NCI-H526 treated with DMSO at 0.1 percent for 48 hours (cell line): ENCODE measurements at regions not wholly inside any gene's neighbourhood (a gene's known extent, or its start where the extent isn't known, plus 50 kb on each side); places are given as distances from the start of the nearest gene placed in this dataset.
"Not testable (repeated sequence)": the region's sequence is repeated elsewhere in the genome, so short reads cannot be mapped to it uniquely, and the experiment has no call there.

Experiments used
- DNase-seq: peaks from one replicate; lab custom pipeline; 2025; lab: John Stamatoyannopoulos, UW

- DNase-seq, result no peak
These were observed 469.1 kb upstream of the MAP3K7 start for GRCh38 chr6:91055959-91056358.

- not testable (repeated sequence) for DNase-seq
These were observed 465.9 kb upstream of the MAP3K7 start for GRCh38 chr6:91052473-91053450.

GRCh38 chr6:91045161-91045560, 458.3 kb upstream of the MAP3K7 start:
- DNase-seq, result no peak

GRCh38 chr6:91043751-91044150, 456.9 kb upstream of the MAP3K7 start:
- DNase-seq, result no peak

GRCh38 chr6:91042656-91043055, 455.8 kb upstream of the MAP3K7 start:
- DNase-seq, result no peak

GRCh38 chr6:91033964-91034363, 447.1 kb upstream of the MAP3K7 start:
- no peak for DNase-seq

- no peak for DNase-seq
These were observed 444.7 kb upstream of the MAP3K7 start for GRCh38 chr6:91031581-91031980.

- DNase-seq, result peak; percentile 19
These were observed 442.3 kb upstream of the MAP3K7 start for GRCh38 chr6:91029211-91029610.

- no peak for DNase-seq
These were observed 436.7 kb upstream of the MAP3K7 start for GRCh38 chr6:91023529-91023928.

GRCh38 chr6:91020744-91021143, 433.9 kb upstream of the MAP3K7 start:
- no peak for DNase-seq

- DNase-seq, result no peak
These were observed 431.7 kb upstream of the MAP3K7 start for GRCh38 chr6:91018586-91018985.

GRCh38 chr6:91013511-91013910, 426.6 kb upstream of the MAP3K7 start:
- DNase-seq, result no peak

- DNase-seq, result no peak
These were observed 410.2 kb upstream of the MAP3K7 start for GRCh38 chr6:90997076-90997475.

GRCh38 chr6:90993770-90994169, 406.9 kb upstream of the MAP3K7 start:
- DNase-seq, result no peak

- DNase-seq, result no peak
These were observed 402.9 kb upstream of the MAP3K7 start for GRCh38 chr6:90989763-90990162.

GRCh38 chr6:90984066-90984465, 397.2 kb upstream of the MAP3K7 start:
- no peak for DNase-seq

- no peak for DNase-seq
These were observed 396.6 kb upstream of the MAP3K7 start for GRCh38 chr6:90983462-90983861.

GRCh38 chr6:90982581-90982980, 395.7 kb upstream of the MAP3K7 start:
- DNase-seq, result no peak

- DNase-seq, result no peak
These were observed 395.2 kb upstream of the MAP3K7 start for GRCh38 chr6:90982051-90982450.

GRCh38 chr6:90978046-90978445, 391.2 kb upstream of the MAP3K7 start:
- no peak for DNase-seq

- DNase-seq, result no peak
These were observed 390.6 kb upstream of the MAP3K7 start for GRCh38 chr6:90977513-90977912.

- no peak for DNase-seq
These were observed 389.5 kb upstream of the MAP3K7 start for GRCh38 chr6:90976341-90976740.

- no peak for DNase-seq
These were observed 388.9 kb upstream of the MAP3K7 start for GRCh38 chr6:90975741-90976140.

- no peak for DNase-seq
These were observed 386.3 kb upstream of the MAP3K7 start for GRCh38 chr6:90973188-90973587.
